NCI-H524 treated with DMSO at 0.1 percent for 48 hours (cell line): ENCODE measurements at regions not wholly inside any gene's neighbourhood (a gene's known extent, or its start where the extent isn't known, plus 50 kb on each side); places are given as distances from the start of the nearest gene placed in this dataset.

Experiments
- DNase-seq: peaks from one replicate; lab custom pipeline; 2025; lab: John Stamatoyannopoulos, UW

GRCh38 chr5:72005671-72006070 is 101.6 kb upstream of the MAP1B start:
- no peak for DNase-seq

- DNase-seq = no peak
Measured at GRCh38 chr5:72006361-72006760, 100.9 kb upstream of the MAP1B start.

- DNase-seq = no peak
Measured at GRCh38 chr5:72007336-72008111, 99.8 kb upstream of the MAP1B start.

GRCh38 chr5:72009280-72009679 is 98.0 kb upstream of the MAP1B start:
- DNase-seq = no peak

GRCh38 chr5:72010430-72010829 is 96.8 kb upstream of the MAP1B start:
- DNase-seq = no peak

- no peak for DNase-seq
Measured at GRCh38 chr5:72012906-72013305, 94.4 kb upstream of the MAP1B start.

GRCh38 chr5:72013766-72014624 is 93.3 kb upstream of the MAP1B start:
- DNase-seq = peak; percentile 59

GRCh38 chr5:72015103-72015548 is 92.1 kb upstream of the MAP1B start:
- DNase-seq = no peak

- DNase-seq = no peak
Measured at GRCh38 chr5:72018143-72018803, 89.0 kb upstream of the MAP1B start.

GRCh38 chr5:72020161-72020983 is 86.9 kb upstream of the MAP1B start:
- no peak for DNase-seq

GRCh38 chr5:72021651-72022357 is 85.5 kb upstream of the MAP1B start:
- no peak for DNase-seq

- no peak for DNase-seq
Measured at GRCh38 chr5:72028382-72028781, 78.9 kb upstream of the MAP1B start.

GRCh38 chr5:72030237-72030636 is 77.0 kb upstream of the MAP1B start:
- DNase-seq = no peak

- DNase-seq = no peak
Measured at GRCh38 chr5:72032788-72033187, 74.5 kb upstream of the MAP1B start.

- DNase-seq = no peak
Measured at GRCh38 chr5:72034770-72035169, 72.5 kb upstream of the MAP1B start.

- peak; percentile 96 for DNase-seq
Measured at GRCh38 chr5:72035831-72036230, 71.4 kb upstream of the MAP1B start.

- no peak for DNase-seq
Measured at GRCh38 chr5:72036951-72037350, 70.3 kb upstream of the MAP1B start.

- DNase-seq = no peak
Measured at GRCh38 chr5:72040513-72040912, 66.8 kb upstream of the MAP1B start.

- DNase-seq = no peak
Measured at GRCh38 chr5:72041654-72042053, 65.6 kb upstream of the MAP1B start.

GRCh38 chr5:72042097-72042496 is 65.2 kb upstream of the MAP1B start:
- no peak for DNase-seq

GRCh38 chr5:72045692-72046091 is 61.6 kb upstream of the MAP1B start:
- no peak for DNase-seq
